GM19455 (cell line): ENCODE measurements at regions not wholly inside any gene's neighbourhood (a gene's known extent, or its start where the extent isn't known, plus 50 kb on each side); places are given as distances from the start of the nearest gene placed in this dataset.

Source experiments
- ATAC-seq: cut with Tn5 transposase; IDR thresholded peaks from one replicate; pipeline ENCODE4 v1.9.1; 2021; ENCODE audit not compliant: unreplicated experiment

- ATAC-seq = no peak
Observed at GRCh38 chr15:85941186-85941855, 138.3 kb upstream of the AGBL1 start.

GRCh38 chr15:85942632-85943031 is 137.0 kb upstream of the AGBL1 start:
- ATAC-seq = no peak

- no peak for ATAC-seq
Observed at GRCh38 chr15:85943151-85943550, 136.5 kb upstream of the AGBL1 start.

- no peak for ATAC-seq
Observed at GRCh38 chr15:85943791-85944190, 135.9 kb upstream of the AGBL1 start.

GRCh38 chr15:85947021-85947420 is 132.7 kb upstream of the AGBL1 start:
- no peak for ATAC-seq

- no peak for ATAC-seq
Observed at GRCh38 chr15:85947936-85948335, 131.7 kb upstream of the AGBL1 start.

- no peak for ATAC-seq
Observed at GRCh38 chr15:85950101-85950500, 129.6 kb upstream of the AGBL1 start.

- no peak for ATAC-seq
Observed at GRCh38 chr15:85954586-85954985, 125.1 kb upstream of the AGBL1 start.

- peak; percentile 82 for ATAC-seq
Observed at GRCh38 chr15:85955501-85956391, 123.9 kb upstream of the AGBL1 start.

GRCh38 chr15:85956532-85957275 is 123.0 kb upstream of the AGBL1 start:
- no peak for ATAC-seq

- ATAC-seq = no peak
Observed at GRCh38 chr15:85959611-85960010, 120.1 kb upstream of the AGBL1 start.

- ATAC-seq = no peak
Observed at GRCh38 chr15:85960381-85960780, 119.3 kb upstream of the AGBL1 start.

- ATAC-seq = no peak
Observed at GRCh38 chr15:85961821-85962220, 117.8 kb upstream of the AGBL1 start.

- ATAC-seq = no peak
Observed at GRCh38 chr15:85963262-85963760, 116.4 kb upstream of the AGBL1 start.

GRCh38 chr15:85964471-85964870 is 115.2 kb upstream of the AGBL1 start:
- ATAC-seq = no peak

GRCh38 chr15:85967553-85967952 is 112.1 kb upstream of the AGBL1 start:
- no peak for ATAC-seq

GRCh38 chr15:85972805-85973540 is 106.7 kb upstream of the AGBL1 start:
- ATAC-seq = no peak

GRCh38 chr15:85973584-85974347 is 105.9 kb upstream of the AGBL1 start:
- ATAC-seq = no peak

- ATAC-seq = no peak
Observed at GRCh38 chr15:85974348-85974705, 105.3 kb upstream of the AGBL1 start.

GRCh38 chr15:85974742-85975141 is 104.9 kb upstream of the AGBL1 start:
- no peak for ATAC-seq
